ENCODE measurements at regions not wholly inside any gene's neighbourhood (a gene's known extent, or its start where the extent isn't known, plus 50 kb on each side); places are given as distances from the start of the nearest gene placed in this dataset.

DNA sequence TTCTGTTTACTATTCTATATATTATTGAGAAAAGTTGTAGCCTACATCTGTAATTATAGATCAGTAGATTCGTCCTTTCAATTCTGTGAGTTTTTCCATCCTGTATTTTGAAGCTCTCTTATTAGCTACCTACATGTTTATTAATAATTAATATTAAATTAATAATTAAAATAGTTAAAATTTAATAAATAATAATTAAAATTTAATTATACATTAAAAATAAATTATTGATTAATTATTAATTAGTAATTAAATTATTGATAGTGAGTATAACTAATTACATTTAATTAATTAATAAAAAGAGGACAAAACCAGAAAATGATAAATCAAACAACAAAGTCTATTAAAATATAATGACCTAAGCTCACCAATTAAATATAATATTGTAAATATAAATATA, 606.6 kb upstream of the ROBO1 start:
- TF ChIP-seq, protein P1, sequence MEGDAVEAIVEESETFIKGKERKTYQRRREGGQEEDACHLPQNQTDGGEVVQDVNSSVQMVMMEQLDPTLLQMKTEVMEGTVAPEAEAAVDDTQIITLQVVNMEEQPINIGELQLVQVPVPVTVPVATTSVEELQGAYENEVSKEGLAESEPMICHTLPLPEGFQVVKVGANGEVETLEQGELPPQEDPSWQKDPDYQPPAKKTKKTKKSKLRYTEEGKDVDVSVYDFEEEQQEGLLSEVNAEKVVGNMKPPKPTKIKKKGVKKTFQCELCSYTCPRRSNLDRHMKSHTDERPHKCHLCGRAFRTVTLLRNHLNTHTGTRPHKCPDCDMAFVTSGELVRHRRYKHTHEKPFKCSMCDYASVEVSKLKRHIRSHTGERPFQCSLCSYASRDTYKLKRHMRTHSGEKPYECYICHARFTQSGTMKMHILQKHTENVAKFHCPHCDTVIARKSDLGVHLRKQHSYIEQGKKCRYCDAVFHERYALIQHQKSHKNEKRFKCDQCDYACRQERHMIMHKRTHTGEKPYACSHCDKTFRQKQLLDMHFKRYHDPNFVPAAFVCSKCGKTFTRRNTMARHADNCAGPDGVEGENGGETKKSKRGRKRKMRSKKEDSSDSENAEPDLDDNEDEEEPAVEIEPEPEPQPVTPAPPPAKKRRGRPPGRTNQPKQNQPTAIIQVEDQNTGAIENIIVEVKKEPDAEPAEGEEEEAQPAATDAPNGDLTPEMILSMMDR (IDR thresholded peaks at IDR 0.05), result no peak
- TF ChIP-seq POLR2A (IDR thresholded peaks at IDR 0.05) (no peak), POLR2AphosphoS5 (IDR thresholded peaks at IDR 0.05) (no peak), EP300 (IDR thresholded peaks at IDR 0.05; ENCODE audit: low read depth) (no peak)
